HG03196 (cell line): ENCODE measurements at regions not wholly inside any gene's neighbourhood (a gene's known extent, or its start where the extent isn't known, plus 50 kb on each side); places are given as distances from the start of the nearest gene placed in this dataset.

Source experiments
- ATAC-seq: cut with Tn5 transposase; IDR thresholded peaks from one replicate; pipeline ENCODE4 v1.9.1; 2021; ENCODE audit not compliant: unreplicated experiment

DNA sequence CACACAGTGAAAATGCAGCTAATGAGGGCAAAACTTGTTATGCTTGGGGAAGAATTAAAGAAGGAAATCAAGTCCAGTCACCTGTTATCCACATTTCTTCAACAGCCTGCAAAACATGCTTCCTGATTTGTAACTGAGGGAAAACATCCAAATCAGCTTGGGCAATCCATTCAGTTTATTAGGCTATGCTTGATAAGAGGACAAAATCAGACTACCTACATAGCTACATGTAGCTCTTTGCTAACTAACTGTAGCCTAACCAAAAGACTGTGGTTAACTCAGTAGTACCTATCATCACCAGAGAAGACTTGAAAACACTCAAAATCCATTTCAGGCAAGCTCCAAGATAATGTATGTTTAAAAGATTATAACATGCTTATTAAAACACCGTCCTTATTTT, 436.4 kb downstream of the SHQ1 start:
- ATAC-seq = no peak

DNA sequence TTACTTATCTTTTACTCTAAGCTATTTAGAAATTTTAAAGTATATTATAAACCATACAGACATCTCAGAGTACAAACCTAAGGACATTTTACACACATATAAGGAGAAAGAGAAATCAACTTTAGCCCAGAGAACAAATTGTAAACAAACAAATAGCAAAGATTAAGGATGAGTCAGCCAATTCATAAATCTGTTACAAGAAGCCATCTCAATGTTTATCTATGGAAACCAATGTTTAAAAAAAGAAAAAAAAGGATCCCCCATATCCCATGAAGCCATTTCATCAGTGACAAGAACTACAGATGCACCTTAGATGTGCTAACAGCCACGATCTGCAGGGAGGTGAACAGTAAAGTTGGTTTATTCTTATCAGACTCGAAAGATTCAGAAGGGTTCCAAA, 437.1 kb downstream of the SHQ1 start:
- ATAC-seq = no peak

DNA sequence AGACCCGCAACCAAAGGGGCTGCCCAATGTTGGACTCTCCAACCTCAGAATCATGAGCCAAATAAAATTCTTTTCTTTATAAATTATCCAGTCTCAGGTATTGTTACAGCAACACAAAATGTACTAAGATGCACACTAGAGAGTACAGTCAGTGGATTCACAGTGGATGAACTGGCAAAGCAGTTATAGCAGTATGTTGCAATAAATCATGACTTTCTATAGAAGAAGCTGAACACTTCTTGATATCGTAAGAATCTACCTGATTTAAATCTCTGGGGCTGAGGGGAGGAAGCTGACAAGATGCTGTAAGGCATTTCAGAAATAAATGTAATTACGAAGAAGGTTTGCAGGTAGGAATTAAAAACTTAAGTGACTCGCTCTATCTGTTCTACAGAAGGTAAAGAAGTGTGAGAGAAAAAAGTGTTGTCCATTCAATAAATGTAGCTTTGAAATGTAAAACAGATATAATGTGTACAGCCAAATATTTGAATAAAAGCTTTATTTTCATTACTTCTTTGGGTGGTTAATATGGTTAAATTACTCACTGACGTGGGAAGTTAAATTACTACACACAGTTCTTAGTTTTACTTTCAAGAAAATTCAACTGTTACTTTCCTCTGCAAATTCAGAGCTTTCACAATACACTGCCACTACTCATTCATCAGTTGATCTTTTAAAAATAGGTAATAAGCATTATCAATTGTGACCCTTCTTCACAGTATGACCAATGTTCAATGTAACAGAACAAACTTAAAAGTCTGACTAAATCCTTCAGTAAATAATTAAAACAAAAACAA, 439.1 kb downstream of the SHQ1 start:
- no peak for ATAC-seq

DNA sequence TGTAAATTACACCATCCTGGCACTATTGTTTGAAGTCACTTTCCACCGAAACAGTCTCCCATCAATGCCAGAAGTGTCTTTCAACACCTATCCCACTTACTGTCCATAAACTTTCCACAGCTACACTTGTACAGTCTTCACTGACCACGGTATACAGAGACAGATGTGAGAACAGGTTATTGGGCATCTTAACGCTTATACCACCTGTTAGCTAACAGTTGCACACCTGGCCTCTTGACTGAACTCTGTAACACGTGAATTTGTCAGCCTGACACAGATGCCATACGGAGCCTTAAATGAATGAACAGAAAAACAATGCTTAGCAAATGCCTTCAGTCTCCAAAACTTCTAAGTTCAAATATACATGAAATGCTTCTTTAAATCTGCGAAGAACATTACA, 440.5 kb downstream of the SHQ1 start:
- no peak for ATAC-seq

DNA sequence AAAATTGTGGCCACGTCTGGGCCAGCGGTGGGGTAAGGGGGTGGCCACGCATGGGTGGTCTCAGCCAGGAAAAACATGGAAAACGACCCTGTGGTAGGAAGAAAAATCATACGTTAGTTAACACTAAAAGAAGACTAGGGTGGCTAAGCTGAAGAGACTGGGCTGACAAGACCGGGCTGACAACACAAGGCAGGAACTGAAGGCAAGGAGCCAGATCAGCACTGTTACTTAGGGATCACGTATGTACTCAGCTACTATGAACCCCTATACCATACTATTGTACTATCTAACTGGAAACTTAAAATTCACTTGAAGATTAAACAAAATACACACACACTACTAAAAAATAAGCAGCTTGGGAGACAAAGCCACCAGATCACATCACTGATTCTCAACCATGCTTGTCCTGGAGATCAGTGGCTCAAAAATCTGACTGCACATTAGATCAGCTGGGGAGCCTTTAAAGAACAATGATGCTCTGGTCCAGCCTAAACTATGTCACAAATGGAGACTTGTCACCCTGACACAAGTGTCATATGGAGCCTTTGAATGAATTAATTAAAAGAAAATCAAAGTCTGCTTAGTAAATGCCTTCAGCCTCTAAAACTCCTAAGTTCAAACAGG, 442.2 kb downstream of the SHQ1 start:
- ATAC-seq = no peak

DNA sequence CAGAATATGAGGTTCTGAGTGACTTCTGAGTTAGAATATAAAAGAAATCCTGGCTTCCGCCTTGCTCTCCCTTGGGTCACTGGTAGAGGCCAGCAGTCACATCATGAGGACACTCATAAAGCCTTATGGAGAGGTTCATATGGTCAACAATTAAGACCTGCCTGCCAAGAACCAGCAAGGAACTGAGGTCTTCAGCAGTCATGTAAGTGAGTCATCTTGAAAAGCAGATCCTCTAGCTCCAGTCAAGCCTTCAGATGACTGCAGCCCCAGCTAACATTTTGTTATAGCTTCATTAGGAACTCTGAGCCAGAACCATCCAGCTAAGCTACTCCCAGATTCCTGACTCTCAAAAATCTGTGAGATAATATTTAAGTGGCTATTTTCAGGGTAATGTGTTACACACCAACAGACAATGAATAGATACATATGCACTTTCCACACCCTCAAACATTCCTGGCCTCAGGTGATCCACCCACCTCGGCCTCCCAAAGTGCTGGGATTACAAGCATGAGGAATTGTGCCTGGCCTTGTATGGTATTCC, 447.2 kb downstream of the SHQ1 start:
- no peak for ATAC-seq

DNA sequence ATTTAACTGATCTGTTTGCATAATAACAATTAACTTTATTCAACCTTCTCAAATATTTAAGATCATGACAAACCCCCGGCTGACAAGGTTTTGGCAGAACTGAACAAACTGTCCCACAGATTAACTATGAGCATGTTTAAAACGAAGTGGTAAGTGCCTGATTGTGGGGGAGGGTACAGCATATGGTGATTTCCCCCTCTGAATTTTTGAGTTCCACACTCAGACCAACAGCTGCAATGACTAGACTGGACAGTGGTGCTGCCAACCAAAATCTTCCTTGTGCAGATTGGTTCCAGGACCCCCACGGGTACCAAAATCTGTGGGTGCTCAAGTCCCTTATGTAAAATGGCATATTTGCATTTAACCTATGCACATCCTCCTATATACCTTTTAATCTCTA, 449.5 kb downstream of the SHQ1 start:
- ATAC-seq = no peak

DNA sequence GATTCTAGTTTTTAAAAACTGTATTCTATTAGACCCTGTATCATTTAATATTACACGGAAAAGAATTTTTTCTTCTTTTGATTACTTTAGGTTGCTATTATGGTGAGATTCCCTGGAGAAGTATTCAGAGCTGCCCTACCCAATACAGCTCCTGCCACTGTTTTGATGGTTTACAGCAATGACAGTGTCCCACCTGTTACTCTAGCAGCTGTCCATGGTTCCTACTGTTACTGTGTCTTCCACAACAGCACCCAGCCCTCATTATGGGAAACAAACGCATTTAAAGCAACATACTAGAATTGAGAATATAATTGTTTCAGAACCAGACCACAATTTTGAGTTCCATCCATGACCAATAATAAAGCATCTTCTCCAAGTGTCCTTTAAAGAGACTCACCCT, 450.7 kb downstream of the SHQ1 start:
- no peak for ATAC-seq

DNA sequence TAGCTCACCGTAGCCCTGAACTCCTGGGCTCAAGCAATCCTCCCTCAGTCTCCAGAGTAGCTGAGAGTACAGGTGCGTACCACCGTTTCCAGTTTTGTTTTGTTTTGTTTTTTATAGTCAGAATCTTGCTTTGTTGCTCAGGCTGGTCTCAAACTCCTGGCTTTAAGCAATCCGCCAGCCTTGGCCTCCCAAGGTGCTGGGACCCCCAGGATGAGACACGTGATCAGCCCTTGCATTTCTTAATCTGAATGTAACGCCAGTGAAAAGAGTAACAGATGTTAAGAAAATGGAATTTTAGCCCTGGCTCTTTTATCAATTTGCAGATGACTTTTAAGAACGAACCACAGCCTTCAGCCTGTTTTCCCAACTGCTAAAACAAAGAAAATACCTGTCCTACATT, 451.3 kb downstream of the SHQ1 start:
- ATAC-seq = no peak

DNA sequence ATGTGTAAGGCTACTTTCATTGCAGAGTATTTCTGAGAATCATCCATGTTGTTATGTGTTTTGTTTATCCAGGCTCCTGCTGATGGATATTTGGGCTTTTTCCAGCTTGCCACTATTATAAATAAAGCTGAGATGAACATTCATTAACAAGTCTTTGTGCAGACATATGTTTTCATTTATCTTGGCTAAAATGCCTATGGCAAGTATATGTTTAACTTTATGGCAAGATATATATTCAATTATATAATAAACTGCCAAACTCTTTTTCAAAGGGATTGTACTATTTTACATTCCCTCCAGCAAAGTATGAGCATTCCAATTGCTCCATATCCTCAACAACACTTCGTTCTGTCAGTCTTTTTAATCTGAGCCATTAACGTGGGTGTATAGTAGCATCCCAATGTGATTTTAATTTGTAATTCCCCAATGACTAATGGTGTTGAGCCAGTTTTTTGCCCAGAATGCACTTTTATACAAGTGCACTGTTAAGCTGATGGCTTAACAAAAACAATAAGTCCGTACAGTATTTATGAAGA, 452.4 kb downstream of the SHQ1 start:
- no peak for ATAC-seq

DNA sequence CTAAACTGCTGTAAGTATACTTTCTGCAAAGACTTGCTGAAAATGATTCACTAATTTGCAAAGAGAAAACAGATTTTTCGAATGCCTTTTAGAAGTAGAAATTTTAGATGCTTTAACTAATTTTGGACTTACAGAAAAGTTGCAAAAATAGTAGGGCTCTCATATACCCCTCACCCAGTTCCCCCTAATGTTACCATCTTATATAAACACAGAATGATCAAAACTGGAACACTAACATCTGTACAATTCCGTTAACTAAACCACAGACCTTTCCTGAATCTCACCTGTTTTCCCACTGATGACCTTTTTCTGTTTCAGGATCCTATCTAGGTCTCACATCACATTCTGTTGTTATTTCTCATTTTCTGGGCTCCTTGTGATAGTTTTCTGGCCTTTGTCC, 454.8 kb downstream of the SHQ1 start:
- ATAC-seq = no peak

DNA sequence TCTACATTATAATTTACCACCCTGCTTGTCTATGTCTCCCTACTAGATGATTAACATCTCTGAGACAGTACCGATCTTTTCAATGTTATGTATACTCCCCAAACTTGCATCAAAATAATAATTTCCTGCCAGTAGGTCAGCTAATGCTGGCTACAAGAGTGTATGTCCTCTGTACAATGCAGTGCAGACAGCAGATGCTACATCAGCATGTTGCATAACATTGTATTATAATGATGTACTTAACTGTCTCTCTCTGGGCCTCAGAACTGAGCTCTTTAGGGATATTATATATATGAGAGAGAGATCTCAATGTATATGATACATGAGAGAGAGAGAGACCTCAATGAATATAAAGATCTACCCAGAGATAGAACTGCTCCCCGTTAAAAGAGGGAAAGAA, 456.6 kb downstream of the SHQ1 start:
- no peak for ATAC-seq

DNA sequence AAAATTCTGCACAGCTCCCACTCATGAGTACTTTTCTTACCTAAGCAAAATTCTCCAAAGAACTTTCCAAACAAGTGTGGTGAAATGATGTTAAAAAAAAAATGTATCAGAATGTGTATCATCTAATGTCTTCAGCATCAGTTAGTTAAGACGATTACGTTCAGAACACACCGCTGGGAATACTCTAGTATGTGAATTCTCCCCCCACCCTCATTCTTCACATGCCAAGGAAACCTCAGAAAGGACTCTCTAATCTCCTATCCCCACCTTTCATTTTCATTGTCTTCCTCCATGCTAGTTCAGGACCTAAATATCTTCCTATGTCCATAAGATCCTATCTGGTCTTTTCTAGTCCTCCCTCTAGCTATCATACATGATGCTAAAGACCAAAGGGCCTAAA, 457.4 kb downstream of the SHQ1 start:
- ATAC-seq = no peak

DNA sequence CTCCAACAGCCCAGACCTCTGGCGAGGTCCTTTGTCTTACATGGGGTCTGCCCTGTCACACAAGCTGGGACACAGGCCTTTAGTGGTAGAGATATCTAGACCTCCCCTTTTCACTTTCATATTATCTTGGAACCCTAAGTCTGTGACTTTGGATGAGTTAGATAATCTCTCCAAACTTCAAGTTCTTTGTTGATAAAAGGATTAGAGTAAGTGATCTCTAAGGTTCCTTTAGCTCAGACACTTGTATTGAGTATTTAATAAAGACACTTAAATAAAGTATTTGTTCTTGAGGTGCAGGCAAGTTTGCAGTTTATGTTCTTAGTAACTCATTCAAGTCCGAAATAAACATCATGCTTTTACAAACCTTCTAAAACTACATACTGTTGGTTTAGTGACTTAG, 459.6 kb downstream of the SHQ1 start:
- ATAC-seq = no peak

DNA sequence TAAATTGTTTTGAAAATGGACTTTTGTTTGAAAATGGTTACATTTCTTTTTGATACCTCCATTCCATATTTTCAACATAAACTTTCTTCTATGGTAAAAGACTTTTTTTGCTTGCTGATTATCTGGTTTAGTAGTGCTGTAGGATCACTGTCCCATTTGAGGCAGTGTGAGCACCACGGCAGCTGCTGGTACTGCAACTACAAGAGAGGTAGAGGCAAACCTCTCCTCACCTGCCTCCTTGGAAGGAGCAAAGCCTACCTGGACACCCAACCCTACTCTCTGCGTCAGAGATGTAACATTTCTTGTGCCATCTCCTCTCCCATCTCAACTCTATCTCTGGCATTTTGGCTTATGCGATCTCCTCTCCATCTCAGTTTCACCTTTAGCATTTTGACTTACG, 460.1 kb downstream of the SHQ1 start:
- no peak for ATAC-seq

DNA sequence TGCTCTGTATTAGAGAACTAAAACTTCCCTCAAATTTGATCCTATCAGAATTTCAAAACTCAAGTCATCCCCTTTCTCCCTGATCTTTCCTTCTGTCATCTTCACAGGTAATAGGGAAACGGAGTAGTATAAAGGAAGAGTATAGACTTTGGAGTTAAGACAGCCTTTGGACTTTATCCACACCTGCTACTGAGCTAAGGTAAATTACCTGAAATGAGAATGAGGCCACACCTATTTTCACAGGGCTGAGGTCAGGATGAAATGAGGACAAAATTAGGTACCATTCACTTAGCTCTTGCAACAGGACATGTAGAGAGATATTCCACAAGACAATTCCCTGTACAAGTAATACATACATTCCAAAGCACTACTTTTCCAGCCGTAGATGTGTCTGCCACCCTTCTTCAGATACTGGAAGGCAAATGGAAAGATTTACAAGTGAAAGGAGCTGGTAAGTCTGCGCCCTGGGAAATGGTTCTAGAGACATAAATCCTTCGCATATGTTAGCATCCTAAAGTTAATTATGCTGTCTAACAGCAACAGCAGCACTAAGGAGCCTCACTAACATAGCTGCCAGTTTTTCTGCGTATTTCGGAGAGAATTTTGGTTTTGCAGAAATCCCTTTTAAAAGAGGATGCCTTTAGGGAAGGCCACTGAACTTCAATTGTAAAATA, 461.8 kb downstream of the SHQ1 start:
- no peak for ATAC-seq

DNA sequence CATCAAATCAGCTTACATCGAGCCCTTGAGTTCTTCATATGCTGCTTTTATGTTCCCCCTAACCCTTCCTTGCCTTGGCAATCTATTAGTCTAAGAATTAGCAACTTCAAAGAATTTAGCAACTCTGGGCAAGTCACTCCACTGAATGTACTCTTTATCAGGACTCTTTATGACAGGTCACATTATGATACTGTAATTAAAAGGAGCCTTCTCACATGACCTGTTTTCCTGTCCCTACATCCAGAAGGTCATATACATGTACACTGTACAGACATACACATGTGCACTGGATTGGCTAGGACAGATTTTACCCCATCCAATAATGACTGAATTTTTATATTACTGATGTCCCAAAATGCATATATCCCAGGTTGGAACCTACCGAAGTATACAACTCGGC, 463.1 kb downstream of the SHQ1 start:
- ATAC-seq = no peak

DNA sequence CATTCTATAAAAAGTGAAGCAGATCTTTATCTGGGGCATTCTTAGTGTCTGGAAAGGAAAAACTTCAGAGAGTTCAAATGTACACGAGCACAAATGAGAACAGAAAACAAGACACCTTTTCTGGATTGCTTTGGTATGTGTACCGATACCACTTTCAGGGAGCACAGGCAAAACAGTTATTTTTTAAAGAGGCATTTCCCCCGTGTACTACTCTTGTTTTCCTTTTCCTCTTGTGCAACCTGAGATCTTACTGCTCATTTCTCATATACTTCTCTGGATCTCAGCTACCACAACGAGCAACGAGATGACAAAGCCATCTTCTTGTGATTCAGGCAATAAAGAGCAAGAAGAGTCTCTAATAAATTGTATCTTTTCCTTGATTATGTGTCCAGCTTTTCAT, 463.6 kb downstream of the SHQ1 start:
- ATAC-seq = no peak

DNA sequence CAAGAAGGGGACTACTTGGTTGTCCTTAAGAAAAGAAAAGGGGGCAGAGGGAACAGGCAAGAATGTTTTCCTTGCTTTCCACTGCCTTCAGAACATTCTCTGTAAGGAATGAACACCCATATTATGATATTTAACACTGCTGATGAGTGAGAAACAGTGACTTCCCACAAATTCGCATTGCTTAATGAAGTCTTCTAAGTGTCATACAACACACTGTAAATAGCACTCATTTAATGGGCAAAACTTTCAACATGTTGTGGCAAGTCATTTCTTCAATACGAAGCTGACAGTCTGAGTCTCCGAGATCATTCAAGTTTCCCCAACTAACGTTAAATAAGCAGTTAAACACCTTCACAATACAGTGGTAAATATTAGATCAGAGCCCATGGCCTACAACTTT, 464.4 kb downstream of the SHQ1 start:
- ATAC-seq = no peak

DNA sequence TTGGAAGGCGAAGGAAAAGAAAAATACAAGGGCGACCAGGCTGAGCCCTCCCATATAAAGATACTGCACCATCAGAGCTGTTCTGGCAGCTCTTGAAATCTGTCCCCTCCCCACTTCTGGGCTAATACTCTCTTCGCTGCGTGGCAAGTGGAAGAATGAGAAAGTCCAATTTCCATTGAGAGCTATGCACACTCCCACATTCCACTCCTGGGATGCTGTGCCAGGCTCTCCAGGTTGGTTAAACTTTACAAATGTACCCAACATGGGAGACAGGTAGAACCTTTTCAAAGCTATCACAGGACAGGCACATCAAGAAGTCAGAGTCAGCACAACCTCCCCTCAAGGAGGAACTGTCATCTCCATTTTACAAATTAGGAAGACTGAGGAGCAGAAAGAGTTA, 465.0 kb downstream of the SHQ1 start:
- no peak for ATAC-seq

DNA sequence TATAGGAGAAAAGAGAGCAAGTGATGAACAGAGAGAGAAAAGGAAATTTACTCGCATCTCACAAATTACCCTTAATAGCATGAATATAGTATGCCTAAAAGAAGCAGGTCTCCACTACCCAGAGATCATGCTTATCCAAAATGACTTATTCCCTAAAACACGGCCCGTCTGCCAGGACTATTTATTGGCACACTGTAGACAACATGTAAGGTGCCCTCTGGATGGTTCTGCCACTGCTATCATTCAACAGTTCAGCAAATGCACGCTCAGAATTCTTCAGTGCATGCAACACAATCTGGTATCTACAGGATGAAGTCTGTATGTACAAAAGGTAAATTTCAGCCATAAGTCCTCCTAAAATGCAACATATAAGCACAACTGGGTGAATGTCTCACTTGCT, 465.8 kb downstream of the SHQ1 start:
- ATAC-seq = no peak

DNA sequence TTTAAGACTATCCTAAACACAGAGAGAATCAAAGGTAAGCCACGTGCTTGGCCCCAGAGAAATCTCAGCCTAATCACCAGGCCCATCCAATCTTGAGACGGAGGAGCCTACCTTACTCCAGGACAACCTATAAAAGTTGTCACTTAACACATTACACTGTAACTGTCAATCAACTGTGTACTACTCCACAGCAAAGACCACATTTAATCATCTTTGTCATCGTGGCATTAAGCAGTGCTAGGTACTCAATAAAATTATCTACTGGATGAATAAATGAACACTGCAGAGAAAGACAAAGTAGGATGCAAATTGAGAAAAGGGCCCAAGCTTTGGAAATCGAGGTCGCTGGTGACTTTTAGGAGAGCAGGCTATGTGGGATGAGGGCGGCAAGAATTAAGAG, 466.7 kb downstream of the SHQ1 start:
- ATAC-seq = no peak
